Panc1 (cell line): ENCODE measurements at regions not wholly inside any gene's neighbourhood (a gene's known extent, or its start where the extent isn't known, plus 50 kb on each side); places are given as distances from the start of the nearest gene placed in this dataset.
A peak's percentile ranks its signal among the peaks of the same experiment; 100 is the strongest.

Experiments
- ATAC-seq: fragments of 200-7000 bp; cut with Tn5 transposase; 2 replicates; pipeline ENCODE4 v1.9.1; 2020; ENCODE audit warnings: mild to moderate bottlenecking, moderate library complexity
- BruUV-seq: library from RNA; stranded (reverse); fragments of 400-500 nt; replicated peaks from 2 replicates; lab custom pipeline; 2021; lab: Mats Ljungman, UMichigan
- CTCF ChIA-PET: fragments of 300-600 bp; sonication (Branson Sonifier 250); formaldehyde crosslinking; loops from one replicate; lab custom pipeline; 2022; ENCODE audit warnings: antibody characterized with exemption; lab: Charles Lee
- POLR2A ChIA-PET: fragments of 300-600 bp; sonication (Branson Sonifier 250); formaldehyde crosslinking; loops from one replicate; lab custom pipeline; 2022; ENCODE audit warnings: antibody characterized with exemption; lab: Charles Lee
- DNase-seq: peaks from one replicate; pipeline ENCODE4 v3.0.0-alpha.2; 2010; ENCODE audit warnings: low read depth, low spot score
- H3K27ac ChIP-seq: 2 replicates; pipeline ENCODE4 v1.5.1; 2011; ENCODE audit warnings: mild to moderate bottlenecking, low read length, inconsistent platforms
- H3K27me3 ChIP-seq: fragments of 200-500 bp; sonication (Bioruptor generic); 2 replicates; pipeline ENCODE4 v1.6.0; 2014; ENCODE audit warnings: low read length, inconsistent platforms; ENCODE audit not compliant: control insufficient read depth, insufficient read depth
- H3K36me3 ChIP-seq: fragments of 200-500 bp; sonication (Bioruptor generic); 2 replicates; pipeline ENCODE4 v1.5.1; 2014; ENCODE audit warnings: inconsistent platforms, mild to moderate bottlenecking, low read length, moderate library complexity; ENCODE audit not compliant: control insufficient read depth, insufficient read depth
- H3K4me1 ChIP-seq: 2 replicates; pipeline ENCODE4 v1.5.1; 2011; ENCODE audit warnings: inconsistent platforms, mild to moderate bottlenecking, low read length, moderate library complexity; ENCODE audit not compliant: control insufficient read depth, insufficient read depth
- H3K4me3 ChIP-seq, 2 experiments: 2 replicates each; pipeline ENCODE4 v1.5.1; 2011 to 2012; ENCODE audit warnings: low read depth in 2 of 2, low read length in 2 of 2, mild to moderate bottlenecking in 2 of 2, inconsistent platforms in 1 of 2, moderate library complexity in 1 of 2
- H3K9me3 ChIP-seq: fragments of 200-500 bp; sonication (Bioruptor generic); 2 replicates; pipeline ENCODE4 v1.5.1; 2014; ENCODE audit warnings: low read depth, mild to moderate bottlenecking, inconsistent platforms, low read length, moderate library complexity; ENCODE audit not compliant: control insufficient read depth, insufficient read depth
- POLR2AphosphoS5 ChIP-seq: IDR thresholded peaks from 2 replicates; pipeline ENCODE4 v1.6.1; 2012; ENCODE audit warnings: mild to moderate bottlenecking, low read depth, low read length, moderate library complexity
- SIN3A ChIP-seq: IDR thresholded peaks from 2 replicates; pipeline ENCODE4 v1.6.1; 2012; ENCODE audit warnings: low read depth, mild to moderate bottlenecking, low read length, moderate library complexity, borderline replicate concordance; ENCODE audit not compliant: insufficient read depth
- TCF7L2 ChIP-seq: IDR thresholded peaks from 2 replicates; pipeline ENCODE4 v1.6.1; 2011; ENCODE audit warnings: mild to moderate bottlenecking, low read depth, low read length, inconsistent platforms
- in situ Hi-C: cut with HindIII; loops from 2 replicates; pipeline ENCODE4 v1.10.0; 2016; ENCODE audit warnings: low sequenced_read_pairs, low pct_unique_long_range_greater_than_20kb
- intact Hi-C: fragments of 100-400 bp; cut with micrococcal nuclease; formaldehyde crosslinking; loops from one replicate; pipeline ENCODE4 v1.10.0; 2022; ENCODE audit not compliant: unreplicated experiment
- TF ChIP-seq, protein P1 (sequence below): fragments of 450-650 bp; IDR thresholded peaks from 2 replicates; pipeline ENCODE4 v1.5.1; 2017; ENCODE audit warnings: mild to moderate bottlenecking
- TF ChIP-seq, protein P2 (sequence below), 2 experiments: IDR thresholded peaks; 2 replicates each; pipeline ENCODE4 v1.6.1; 2011 to 2012; ENCODE audit warnings: low read depth in 2 of 2, control low read depth in 1 of 2, low read length in 1 of 2, mild to moderate bottlenecking in 1 of 2, moderate library complexity in 1 of 2; ENCODE audit not compliant: insufficient read depth in 1 of 2

DNA sequence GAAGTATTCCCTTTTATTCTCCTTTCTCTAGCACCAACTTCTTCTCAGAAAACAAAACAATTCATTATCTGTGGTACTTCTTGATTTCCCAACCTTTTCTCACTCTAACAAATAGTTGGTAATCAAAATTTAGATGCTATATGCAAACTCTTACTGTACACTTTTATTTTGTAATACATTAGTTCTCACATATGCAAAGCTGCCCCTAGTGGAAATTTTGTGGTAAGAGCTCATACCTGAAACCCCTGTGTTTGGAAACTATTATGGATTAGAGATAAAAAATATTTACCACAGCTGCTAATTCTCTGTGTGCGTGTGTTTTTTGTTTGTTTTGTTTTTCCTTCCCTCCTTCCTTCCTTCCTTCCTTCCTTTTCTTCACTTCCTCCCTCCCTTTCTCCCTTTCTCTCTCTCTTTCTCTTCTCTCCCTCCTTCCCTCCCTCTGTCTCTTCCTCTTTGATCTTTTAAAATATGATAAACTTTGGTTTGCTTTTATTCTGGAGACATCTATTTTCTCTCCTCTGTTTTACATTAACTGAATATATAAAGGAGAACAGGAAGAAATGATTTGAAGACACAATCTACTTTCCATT is 537.4 kb downstream of the SLITRK6 start:
- POLR2A ChIA-PET = interaction anchor here (0.6 kb wide), 1 partner anchor 18 kb away, joined by 3 read pairs; no protein-coding TSS in a partner anchor
- no TSS peak for BruUV-seq
- Histone ChIP-seq H3K4me3 (no peak overlapping the region), H3K36me3 (no peaks in the 10 kb centered on the region), H3K27ac (no peak overlapping the region), H3K4me1 (no peaks in the 10 kb centered on the region), H3K9me3 (no peaks in the 10 kb centered on the region), H3K27me3 (no peaks in the 10 kb centered on the region)
- no peak for TF ChIP-seq TCF7L2
- TF ChIP-seq, protein P1, sequence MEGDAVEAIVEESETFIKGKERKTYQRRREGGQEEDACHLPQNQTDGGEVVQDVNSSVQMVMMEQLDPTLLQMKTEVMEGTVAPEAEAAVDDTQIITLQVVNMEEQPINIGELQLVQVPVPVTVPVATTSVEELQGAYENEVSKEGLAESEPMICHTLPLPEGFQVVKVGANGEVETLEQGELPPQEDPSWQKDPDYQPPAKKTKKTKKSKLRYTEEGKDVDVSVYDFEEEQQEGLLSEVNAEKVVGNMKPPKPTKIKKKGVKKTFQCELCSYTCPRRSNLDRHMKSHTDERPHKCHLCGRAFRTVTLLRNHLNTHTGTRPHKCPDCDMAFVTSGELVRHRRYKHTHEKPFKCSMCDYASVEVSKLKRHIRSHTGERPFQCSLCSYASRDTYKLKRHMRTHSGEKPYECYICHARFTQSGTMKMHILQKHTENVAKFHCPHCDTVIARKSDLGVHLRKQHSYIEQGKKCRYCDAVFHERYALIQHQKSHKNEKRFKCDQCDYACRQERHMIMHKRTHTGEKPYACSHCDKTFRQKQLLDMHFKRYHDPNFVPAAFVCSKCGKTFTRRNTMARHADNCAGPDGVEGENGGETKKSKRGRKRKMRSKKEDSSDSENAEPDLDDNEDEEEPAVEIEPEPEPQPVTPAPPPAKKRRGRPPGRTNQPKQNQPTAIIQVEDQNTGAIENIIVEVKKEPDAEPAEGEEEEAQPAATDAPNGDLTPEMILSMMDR = peak; percentile 50; the same call in 1 of the 2 replicates
- CTCF ChIA-PET = no interaction called here
- no peak for ATAC-seq
- DNase-seq = no peak
- in situ Hi-C loops = no loop called here
- intact Hi-C loops = no loop called here

DNA sequence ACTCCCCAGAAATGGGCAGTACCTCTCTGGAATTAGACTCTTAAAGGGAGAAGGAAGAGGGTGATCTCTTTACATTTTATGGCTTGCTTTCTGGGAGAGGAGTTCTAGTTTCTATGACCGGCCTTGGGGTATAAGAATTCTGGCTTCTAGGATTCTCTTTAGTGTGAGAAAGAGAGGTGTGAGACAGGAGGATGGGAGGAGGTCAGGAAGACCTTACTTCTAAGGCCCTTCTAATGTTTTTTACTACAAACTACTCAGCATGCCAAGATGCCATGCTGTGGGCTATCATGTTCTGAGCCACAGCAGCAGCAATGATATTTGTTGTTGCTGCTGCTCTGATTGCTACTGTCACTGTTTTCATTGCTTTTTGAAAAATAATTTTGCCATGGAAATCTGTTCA is 538.3 kb downstream of the SLITRK6 start:
- intact Hi-C loops = no loop called here
- ATAC-seq = no peak
- no peak overlapping the region for H3K4me3 ChIP-seq
- no peaks in the 10 kb centered on the region for H3K27me3 ChIP-seq
- no TSS peak for BruUV-seq
- H3K4me1 ChIP-seq = no peaks in the 10 kb centered on the region
- CTCF ChIA-PET = no interaction called here
- POLR2A ChIA-PET = no interaction called here
- no peak overlapping the region for H3K27ac ChIP-seq
- in situ Hi-C loops = no loop called here
- no peak for DNase-seq
- no peak for TF ChIP-seq TCF7L2
- no peak for TF ChIP-seq POLR2AphosphoS5
- TF ChIP-seq, protein P1 = no peak
- TF ChIP-seq, protein P2, sequence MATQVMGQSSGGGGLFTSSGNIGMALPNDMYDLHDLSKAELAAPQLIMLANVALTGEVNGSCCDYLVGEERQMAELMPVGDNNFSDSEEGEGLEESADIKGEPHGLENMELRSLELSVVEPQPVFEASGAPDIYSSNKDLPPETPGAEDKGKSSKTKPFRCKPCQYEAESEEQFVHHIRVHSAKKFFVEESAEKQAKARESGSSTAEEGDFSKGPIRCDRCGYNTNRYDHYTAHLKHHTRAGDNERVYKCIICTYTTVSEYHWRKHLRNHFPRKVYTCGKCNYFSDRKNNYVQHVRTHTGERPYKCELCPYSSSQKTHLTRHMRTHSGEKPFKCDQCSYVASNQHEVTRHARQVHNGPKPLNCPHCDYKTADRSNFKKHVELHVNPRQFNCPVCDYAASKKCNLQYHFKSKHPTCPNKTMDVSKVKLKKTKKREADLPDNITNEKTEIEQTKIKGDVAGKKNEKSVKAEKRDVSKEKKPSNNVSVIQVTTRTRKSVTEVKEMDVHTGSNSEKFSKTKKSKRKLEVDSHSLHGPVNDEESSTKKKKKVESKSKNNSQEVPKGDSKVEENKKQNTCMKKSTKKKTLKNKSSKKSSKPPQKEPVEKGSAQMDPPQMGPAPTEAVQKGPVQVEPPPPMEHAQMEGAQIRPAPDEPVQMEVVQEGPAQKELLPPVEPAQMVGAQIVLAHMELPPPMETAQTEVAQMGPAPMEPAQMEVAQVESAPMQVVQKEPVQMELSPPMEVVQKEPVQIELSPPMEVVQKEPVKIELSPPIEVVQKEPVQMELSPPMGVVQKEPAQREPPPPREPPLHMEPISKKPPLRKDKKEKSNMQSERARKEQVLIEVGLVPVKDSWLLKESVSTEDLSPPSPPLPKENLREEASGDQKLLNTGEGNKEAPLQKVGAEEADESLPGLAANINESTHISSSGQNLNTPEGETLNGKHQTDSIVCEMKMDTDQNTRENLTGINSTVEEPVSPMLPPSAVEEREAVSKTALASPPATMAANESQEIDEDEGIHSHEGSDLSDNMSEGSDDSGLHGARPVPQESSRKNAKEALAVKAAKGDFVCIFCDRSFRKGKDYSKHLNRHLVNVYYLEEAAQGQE (IDR thresholded peaks at IDR 0.05; ENCODE audit: insufficient read depth in 1 of 2, low read depth in 2 of 2, low read length in 1 of 2) = no peak
- TF ChIP-seq SIN3A = no peak
- no peaks in the 10 kb centered on the region for H3K36me3 ChIP-seq
- no peaks in the 10 kb centered on the region for H3K9me3 ChIP-seq
